ENCODE measurements at regions not wholly inside any gene's neighbourhood (a gene's known extent, or its start where the extent isn't known, plus 50 kb on each side); places are given as distances from the start of the nearest gene placed in this dataset.

DNA sequence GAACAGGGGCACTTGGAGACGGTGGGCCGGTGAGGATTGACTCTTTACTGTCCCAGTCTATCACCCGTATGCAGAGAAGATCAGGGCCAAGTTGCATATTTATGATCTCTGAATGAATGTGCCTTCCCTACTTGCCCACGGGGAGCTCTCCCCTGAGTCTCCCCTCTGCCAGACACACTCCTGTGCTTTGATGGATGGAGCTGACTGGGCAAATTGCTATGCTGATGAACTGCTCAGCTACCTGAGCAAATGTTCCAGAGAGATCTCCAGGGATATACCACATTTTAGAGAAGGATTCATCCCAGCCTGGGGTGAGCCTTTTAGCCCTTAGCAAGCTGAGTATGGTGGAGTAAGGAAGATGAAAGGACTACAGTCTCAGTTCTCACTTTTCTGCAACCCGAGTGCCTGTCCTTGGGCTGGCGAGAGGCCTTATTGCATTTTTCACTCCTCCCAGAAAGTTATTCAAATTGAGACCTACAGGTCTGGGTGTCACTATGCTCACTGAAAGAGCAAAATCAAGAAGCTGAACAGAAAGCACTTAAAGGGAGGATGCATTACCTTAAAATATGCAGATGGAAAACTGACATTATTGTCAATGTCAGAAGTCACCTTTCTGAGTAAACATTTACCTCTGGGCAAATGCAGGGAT is 526.7 kb upstream of the WWC1 start:
- DNase-seq (ENCODE audit: low read depth, low spot score) (no peak), FAIRE-seq (no peak)

More for the DNA sequence above, 526.7 kb upstream of the WWC1 start:
- no peaks in the 10 kb centered on the region for H3K4me1 ChIP-seq (ENCODE audit: control insufficient read depth, extremely low read depth, insufficient read depth, low read length)
- no peaks in the 10 kb centered on the region for H3K9me3 ChIP-seq (replicated peaks; ENCODE audit: control insufficient read depth, insufficient read depth, low read length)
- no peaks in the 10 kb centered on the region for H3K27me3 ChIP-seq (ENCODE audit: control insufficient read depth in 2 of 2, insufficient read depth in 2 of 2, low read length in 2 of 2)
- H3K9me1 ChIP-seq (replicated peaks; ENCODE audit: control insufficient read depth, extremely low read depth, insufficient read depth, low read length), result no peaks in the 10 kb centered on the region
- H3K4me3 ChIP-seq (replicated peaks in 1 of 3; ENCODE audit: insufficient read depth in 1 of 3, low read depth in 1 of 3, low read length in 3 of 3), result no peak overlapping the region
- POLR2A ChIA-PET, result no interaction called here
- H2AFZ ChIP-seq (ENCODE audit: low read depth, low read length), result no peak overlapping the region
- H3K27ac ChIP-seq (ENCODE audit: insufficient read depth, low read depth, low read length), result no peak overlapping the region
- CTCF ChIA-PET, result no interaction called here
- H3K9ac ChIP-seq (replicated peaks; ENCODE audit: extremely low read depth, insufficient read depth, low read length), result no peak overlapping the region
- no peaks in the 10 kb centered on the region for H4K20me1 ChIP-seq (replicated peaks; ENCODE audit: control insufficient read depth, extremely low read depth, insufficient read depth, low read length)
- TF ChIP-seq CTCF (IDR thresholded peaks at IDR 0.05; ENCODE audit: extremely low read depth in 1 of 2, insufficient read depth in 1 of 2, low read depth in 1 of 2, low read length in 2 of 2), result no peak
- TF ChIP-seq GATA2 (IDR thresholded peaks at IDR 0.05; ENCODE audit: insufficient read depth, insufficient read length, low read depth, low read length), result no peak
- no peak for TF ChIP-seq POLR2AphosphoS5 (IDR thresholded peaks at IDR 0.05; ENCODE audit: insufficient read depth, low read depth, low read length)
- TF ChIP-seq POLR2A (IDR thresholded peaks at IDR 0.05; ENCODE audit: low read depth, low read length), result no peak
- TF ChIP-seq JUN (IDR thresholded peaks at IDR 0.05; ENCODE audit: borderline replicate concordance, insufficient read depth, insufficient read length, low read depth), result no peak
- TF ChIP-seq EZH2 (IDR thresholded peaks at IDR 0.05; ENCODE audit: borderline replicate concordance, low read depth, low read length, severe bottlenecking), result no peak
- no peak for TF ChIP-seq MYC (IDR thresholded peaks at IDR 0.05; ENCODE audit: low read depth, low read length)
- no peak for TF ChIP-seq FOS (IDR thresholded peaks at IDR 0.05; ENCODE audit: borderline replicate concordance, insufficient read depth, low read length)
- no peak for TF ChIP-seq MAX (IDR thresholded peaks at IDR 0.05; ENCODE audit: insufficient read depth, insufficient read length)
- dilution Hi-C loops (cut with MboI; ENCODE audit: extremely low pct_ligation_motif_present, low sequenced_read_pairs), result no loop called here
- BruUV-seq (replicated peaks), result no TSS peak
- H3K4me2 ChIP-seq (ENCODE audit: insufficient read depth, low read length), result no peak overlapping the region
- H3K79me2 ChIP-seq (ENCODE audit: control insufficient read depth, insufficient read depth, low read length), result no peaks in the 10 kb centered on the region
- intact Hi-C loops (cut with micrococcal nuclease), result no loop called here
- no peaks in the 10 kb centered on the region for H3K36me3 ChIP-seq (ENCODE audit: control insufficient read depth in 2 of 2, extremely low read depth in 1 of 2, insufficient read depth in 2 of 2, low read length in 2 of 2)

Measured in endothelial cell of umbilical vein (primary cell).